ENCODE measurements at regions not wholly inside any gene's neighbourhood (a gene's known extent, or its start where the extent isn't known, plus 50 kb on each side); places are given as distances from the start of the nearest gene placed in this dataset.

DNA sequence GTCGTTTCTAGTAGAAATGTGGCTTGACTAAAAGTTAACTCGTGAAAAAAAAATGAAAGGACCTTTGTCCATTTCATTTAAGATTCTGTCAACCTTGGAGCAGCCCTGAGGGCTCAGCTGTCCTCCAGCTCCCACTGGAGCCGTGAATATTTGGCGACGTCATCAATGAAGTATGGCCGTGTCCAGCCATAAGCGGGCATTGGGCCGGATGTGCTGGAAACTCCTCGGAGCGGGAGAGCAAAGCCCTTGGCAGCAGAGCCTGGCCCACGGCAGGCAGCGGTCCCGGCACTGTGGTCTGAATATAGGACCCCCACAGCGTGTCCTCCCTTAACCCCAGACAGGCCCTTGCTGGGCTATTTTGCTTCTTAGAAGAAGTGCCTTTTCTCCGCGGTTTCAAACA, 50.0 kb downstream of the JAKMIP3 start:
- peak in 2 of 56 donors; percentile 14 to 27 for DNase-seq

GRCh38 chr10:132117146-132117545, 51.4 kb downstream of the JAKMIP3 start:
- DNase-seq: no peak

DNA sequence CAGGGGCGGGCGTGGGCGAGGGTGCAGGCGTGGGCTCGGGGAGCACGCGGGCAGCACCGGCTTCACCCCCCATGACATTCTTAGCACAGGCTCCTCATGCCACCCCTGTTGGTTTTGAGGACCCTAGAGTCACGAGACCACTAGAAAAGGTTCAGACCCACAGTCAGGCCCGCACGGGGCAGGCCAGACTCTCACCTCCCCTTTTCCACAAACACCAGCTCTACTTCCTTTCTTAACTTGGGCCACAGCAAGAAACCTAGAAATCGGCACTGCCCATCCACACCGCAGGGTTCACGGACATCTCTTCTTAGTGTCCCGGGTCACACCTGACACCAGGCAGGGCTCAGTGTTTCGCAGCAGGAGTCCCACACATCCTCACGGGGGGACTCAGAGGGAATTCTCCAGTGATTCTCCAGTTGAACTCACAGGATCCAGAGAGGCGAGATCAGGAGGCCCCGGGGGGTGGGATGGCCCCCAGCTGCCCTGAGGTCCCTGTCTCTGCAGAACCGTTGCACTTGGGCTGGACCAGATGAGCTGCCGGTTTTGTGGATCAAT, 52.0 kb downstream of the JAKMIP3 start:
- DNase-seq: no peak

- no peak for DNase-seq
Observed at GRCh38 chr10:132118366-132118765, 52.6 kb downstream of the JAKMIP3 start.

DNA sequence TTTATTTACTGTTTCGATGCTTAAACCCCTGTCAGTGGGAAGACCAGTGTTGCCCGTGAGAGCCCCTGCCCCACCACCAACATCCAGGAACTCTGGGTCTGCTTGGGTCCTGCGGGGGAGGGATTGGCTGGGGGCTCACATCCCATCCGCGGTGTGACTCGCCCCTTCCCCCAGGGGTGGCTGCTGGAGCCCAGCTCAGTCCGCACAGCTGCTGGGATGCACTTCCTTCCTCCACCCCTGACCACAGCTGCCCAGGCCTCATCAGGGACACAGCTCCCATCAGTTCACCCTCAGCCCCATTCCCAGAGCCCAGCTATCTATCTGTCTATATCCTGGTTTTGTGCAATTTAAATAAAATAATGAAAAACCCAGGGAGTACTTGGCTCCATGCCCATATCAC, 54.5 kb downstream of the JAKMIP3 start:
- DNase-seq: no peak

DNA sequence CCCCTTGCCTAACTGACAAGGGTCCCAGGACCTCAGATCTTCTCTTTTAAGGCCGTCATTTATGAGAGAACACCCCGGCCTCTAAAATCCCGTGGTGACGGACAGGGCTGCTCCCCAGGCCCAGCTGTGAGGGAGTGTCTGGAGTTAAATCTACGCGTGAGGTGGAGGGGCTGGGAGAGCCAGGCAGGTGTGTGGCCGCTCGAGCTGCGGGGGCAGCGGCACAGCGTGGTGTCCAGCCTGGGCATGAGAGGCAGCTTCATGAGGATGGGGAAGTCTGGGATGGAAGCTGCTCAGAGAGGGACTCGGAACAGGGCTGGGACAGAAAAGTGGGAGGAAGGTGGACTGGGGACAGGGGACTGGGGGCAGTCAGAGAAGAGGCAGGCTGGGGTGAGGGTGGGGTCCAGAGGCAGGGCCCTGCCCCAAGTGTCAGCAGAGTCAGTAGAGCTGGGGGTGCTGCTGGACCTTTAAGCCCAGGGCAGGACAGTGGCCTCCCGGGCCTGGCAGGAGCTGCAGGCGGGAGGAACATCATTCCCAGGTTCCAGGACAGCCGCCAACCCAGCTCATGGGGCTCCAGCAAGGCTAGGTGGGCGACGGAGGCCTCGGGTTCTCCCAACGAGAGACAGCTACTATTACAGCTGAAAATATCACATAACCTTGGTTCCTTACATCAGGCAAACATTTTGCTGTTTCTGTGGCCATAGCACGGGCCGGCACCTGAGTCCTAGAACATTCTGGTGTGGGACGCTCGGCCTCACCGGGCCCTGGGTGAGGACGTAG, 55.2 kb downstream of the JAKMIP3 start:
- no peak for DNase-seq

GRCh38 chr10:132121511-132121830, 55.7 kb downstream of the JAKMIP3 start:
- no peak for DNase-seq

- no peak for DNase-seq
Observed at GRCh38 chr10:132122097-132122861, 56.5 kb downstream of the JAKMIP3 start.

GRCh38 chr10:132122939-132123445, 57.2 kb downstream of the JAKMIP3 start:
- DNase-seq: no peak

- DNase-seq: no peak
Observed at GRCh38 chr10:132123606-132124005, 57.9 kb downstream of the JAKMIP3 start.

GRCh38 chr10:132124201-132124920, 58.6 kb downstream of the JAKMIP3 start:
- no peak for DNase-seq

DNA sequence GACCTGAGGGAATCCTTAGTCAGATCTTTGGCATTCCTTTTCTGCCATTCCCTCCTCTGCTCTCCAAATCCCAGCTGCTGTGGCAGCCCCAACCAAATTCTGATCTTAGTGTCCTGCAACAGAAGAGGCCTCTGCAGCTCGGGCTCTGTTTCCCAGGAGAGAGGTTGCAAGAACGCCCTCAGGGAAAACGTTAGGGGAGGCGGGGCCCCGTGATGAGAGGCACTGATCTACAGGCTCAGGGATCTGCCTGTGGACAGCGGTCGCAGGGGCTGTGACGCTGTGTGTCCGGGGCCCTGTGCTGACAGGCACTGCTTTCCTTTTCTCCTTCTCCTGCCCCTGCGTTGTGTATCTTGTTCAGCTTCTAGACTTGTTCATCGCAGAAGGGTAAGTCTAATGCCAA, 57.3 kb upstream of the DPYSL4 start:
- no peak for DNase-seq

DNA sequence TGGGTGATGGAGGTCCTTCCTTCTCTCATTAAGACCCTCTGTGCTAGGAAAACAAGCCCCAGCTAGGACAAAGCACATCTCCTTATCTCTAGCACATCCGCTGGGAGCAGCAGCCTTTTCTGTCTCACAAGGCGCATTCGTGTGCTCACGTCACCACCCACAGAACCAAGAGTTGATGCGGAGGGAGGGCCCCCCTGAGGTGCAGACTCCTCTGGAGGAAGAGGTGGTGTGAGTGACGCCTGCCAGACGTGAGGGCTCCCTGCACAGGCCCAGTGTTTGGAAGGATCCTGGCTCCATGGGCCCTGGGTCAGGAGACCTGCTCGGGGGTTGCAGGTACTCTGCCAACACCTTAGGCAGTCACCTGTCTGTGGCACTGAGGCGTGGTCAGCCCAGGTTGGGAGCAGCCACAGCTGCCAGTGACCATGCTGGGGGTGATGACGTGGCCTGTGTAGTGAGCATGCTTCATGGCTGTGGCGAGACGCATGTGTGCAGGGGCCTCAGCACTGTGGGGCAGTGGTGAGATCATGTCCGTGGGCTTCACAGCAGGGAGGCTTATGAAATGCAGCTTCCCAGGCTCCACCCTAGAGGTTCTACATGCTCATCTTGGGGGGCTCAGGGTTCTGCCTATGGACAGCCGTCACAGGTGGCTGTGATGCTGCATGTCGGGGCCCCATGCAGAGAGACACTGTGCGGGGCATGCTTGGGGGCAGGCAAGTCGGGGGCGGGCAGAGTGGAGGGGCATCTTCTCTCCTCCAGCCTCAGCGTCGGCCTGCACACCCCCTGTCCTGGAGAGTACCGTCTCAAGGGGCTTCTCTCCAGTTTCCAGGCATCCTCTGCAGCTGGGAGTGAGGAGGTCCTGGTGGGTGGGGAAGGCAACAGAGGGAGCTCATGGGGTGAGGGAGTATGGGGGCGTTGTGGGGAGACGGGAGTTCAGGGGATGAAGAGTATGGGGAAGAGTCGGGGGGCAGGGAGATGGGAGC, 56.2 kb upstream of the DPYSL4 start:
- no peak for DNase-seq

GRCh38 chr10:132131581-132132420, 54.9 kb upstream of the DPYSL4 start:
- DNase-seq: no peak

DNA sequence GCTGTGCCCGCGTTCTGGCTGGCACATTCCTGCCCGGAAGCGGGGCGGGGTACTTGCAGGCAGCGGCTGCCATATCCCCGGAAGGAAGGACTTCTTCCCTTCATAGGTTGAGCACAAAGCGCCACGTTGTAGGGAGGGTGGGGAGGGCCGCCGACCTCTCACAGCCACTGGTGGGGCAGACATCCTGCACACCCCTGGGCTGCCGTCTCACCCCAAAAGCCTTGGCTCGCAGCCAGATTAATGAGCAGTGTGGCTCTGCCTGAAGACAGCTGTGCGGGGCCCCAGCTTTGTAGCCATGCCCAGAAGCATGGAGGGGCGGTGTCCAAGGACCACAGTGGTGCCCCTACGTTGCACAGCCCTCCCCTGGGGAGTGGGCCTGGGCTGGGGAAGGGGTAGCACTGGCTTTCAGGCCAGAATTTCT, 54.3 kb upstream of the DPYSL4 start:
- DNase-seq: peak in 28 of 56 donors; percentile 4 to 84 (median 46)

DNA sequence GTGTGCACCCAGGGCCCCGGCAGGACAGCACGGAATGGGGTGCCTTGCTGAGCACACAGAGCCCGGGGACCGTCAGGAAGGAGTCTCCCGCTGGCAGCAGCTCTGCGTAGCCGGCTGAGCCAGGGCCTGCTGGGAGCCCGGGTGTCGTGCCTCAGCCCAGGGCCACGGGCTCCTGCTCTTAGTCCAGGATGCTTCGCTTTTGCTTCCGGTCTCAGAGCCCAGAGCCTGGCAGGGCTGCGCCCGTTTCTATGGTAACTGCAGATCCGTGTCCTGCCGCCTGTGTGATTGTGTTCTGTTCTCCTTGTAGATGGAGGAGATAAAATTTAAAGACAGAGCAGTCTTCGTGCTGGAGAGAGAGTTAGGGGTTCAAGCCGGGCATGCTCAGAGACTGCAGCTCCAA, 53.7 kb upstream of the DPYSL4 start:
- DNase-seq: peak in 17 of 56 donors; percentile 14 to 60 (median 37)

DNA sequence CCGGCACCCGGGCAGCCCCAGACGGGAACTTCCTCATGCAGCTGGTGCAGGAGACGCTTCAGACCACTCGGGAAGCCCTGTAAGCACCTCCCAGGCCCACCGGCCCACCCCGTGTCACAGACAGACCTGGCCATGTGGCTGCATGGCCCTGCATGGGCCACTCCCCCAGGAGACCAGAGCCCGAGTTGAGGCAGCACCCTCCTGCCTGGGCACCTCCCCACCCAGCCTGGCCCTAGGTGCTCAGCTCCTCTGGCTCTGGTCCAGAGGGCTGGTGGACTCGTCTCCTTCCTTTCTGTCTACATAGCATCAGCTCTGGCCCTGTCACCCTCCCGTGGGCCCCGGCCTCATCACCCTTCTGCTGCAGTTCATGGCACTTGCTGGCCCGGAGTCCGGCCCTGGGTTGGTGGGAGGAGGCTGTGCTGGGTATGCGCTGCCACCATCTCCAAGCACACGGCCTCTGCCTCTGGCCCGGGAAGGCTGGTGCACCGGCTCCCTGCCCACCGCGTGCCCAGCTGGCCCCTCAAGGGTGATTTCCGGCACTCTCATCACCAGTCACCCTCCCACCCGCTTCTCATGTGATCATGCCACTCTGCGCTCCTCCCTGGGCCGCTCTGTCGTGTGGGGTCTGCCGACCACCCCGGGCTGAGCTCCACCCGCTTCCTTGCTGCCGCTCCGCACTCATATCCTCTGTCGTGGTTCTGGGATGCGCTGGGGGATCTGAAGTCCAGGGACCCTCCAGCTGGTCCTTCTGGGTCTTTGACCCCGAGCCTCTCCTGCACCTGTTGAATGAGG, 53.1 kb upstream of the DPYSL4 start:
- DNase-seq: no peak

- no peak for DNase-seq
Observed at GRCh38 chr10:132134241-132135052, 52.3 kb upstream of the DPYSL4 start.
